ENCODE measurements at regions not wholly inside any gene's neighbourhood (a gene's known extent, or its start where the extent isn't known, plus 50 kb on each side); places are given as distances from the start of the nearest gene placed in this dataset.

DNA sequence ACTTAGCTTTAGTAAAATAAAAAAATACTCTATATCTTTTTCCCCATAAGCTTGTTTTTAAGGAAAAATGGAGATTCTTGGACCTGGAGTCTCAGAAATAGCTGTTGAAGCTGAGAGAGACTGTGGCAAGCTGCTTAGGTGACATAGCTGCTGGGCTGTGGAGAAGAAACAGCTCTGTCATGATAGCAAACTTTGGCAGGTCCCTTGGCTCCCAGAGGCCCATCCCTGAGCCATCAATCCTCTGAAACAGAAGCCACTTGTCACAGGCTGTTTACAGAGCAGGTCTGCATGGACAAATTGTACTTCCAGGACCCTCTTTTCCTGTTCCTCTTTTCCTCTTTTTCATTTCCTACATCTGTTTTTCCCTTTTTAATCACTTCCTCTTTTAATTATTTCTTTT, 1370.1 kb upstream of the CRIM1 start:
- TF ChIP-seq, protein P1, sequence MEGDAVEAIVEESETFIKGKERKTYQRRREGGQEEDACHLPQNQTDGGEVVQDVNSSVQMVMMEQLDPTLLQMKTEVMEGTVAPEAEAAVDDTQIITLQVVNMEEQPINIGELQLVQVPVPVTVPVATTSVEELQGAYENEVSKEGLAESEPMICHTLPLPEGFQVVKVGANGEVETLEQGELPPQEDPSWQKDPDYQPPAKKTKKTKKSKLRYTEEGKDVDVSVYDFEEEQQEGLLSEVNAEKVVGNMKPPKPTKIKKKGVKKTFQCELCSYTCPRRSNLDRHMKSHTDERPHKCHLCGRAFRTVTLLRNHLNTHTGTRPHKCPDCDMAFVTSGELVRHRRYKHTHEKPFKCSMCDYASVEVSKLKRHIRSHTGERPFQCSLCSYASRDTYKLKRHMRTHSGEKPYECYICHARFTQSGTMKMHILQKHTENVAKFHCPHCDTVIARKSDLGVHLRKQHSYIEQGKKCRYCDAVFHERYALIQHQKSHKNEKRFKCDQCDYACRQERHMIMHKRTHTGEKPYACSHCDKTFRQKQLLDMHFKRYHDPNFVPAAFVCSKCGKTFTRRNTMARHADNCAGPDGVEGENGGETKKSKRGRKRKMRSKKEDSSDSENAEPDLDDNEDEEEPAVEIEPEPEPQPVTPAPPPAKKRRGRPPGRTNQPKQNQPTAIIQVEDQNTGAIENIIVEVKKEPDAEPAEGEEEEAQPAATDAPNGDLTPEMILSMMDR (IDR thresholded peaks at IDR 0.05; ENCODE audit: low read depth, low read length) = no peak
- TF ChIP-seq EZH2phosphoT487 (IDR thresholded peaks at IDR 0.05; ENCODE audit: low read depth) = no peak

Measured in OCI-LY3 (cell line).